K562 (cell line): ENCODE measurements at regions not wholly inside any gene's neighbourhood (a gene's known extent, or its start where the extent isn't known, plus 50 kb on each side); places are given as distances from the start of the nearest gene placed in this dataset.

ENCODE experiments used
- ATAC-seq: fragments of 200-7000 bp; cut with Tn5 transposase; 3 replicates; pipeline ENCODE4 v1.9.1; 2020; ENCODE audit warnings: moderate library complexity
- BruUV-seq: library from RNA; stranded (reverse); fragments of 400-500 nt; replicated peaks from 2 replicates; lab custom pipeline; 2021; lab: Mats Ljungman, UMichigan
- CTCF ChIA-PET: fragments of 300-600 bp; formaldehyde crosslinking; extraction: SDS; loops from one replicate; lab custom pipeline; 2021; ENCODE audit warnings: low intra/inter-chr PET ratio; lab: Yijun Ruan, JAX
- POLR2A ChIA-PET: fragments of 300-600, 350-650 bp; sonication (Branson Sonifier 250); formaldehyde crosslinking; extraction: SDS; loops from one replicate; lab custom pipeline; 2021; ENCODE audit warnings: antibody characterized with exemption, inconsistent platforms; lab: Yijun Ruan, JAX
- DNase-seq, 4 experiments: peaks; one replicate each; pipeline versions ENCODE4 v3.0.0 to v3.0.0-alpha.2; 2011 to 2018; ENCODE audit warnings: low spot score in 3 of 4, mixed read lengths in 3 of 4; ENCODE audit errors: extremely low read depth in 1 of 4
- FAIRE-seq: peaks from 2 replicates; lab custom pipeline; 2011; peaks lifted over from hg19 to GRCh38; lab: Jason Lieb, UNC
- H2AFZ ChIP-seq: 2 replicates; pipeline ENCODE4 v1.6.0; 2011; ENCODE audit warnings: low read depth, low read length, control low read depth, inconsistent platforms
- H3K27ac ChIP-seq: fragments of 200-600 bp; 3 replicates; pipeline ENCODE4 v1.8.0; 2011; ENCODE audit warnings: low read depth, mild to moderate bottlenecking, control low read depth, inconsistent platforms, low read length, moderate library complexity, mixed read lengths; ENCODE audit errors: extremely low read depth
- H3K27me3 ChIP-seq, 2 experiments: fragments of 300-600 bp in 1 of 2; 2 replicates in 1 of 2; 3 replicates in 1 of 2; pipeline versions ENCODE4 v1.6.0 to v1.8.0; 2011; ENCODE audit warnings: inconsistent platforms in 2 of 2, low read length in 2 of 2, mild to moderate bottlenecking in 1 of 2, mixed read lengths in 1 of 2, moderate library complexity in 1 of 2; ENCODE audit not compliant: control insufficient read depth in 2 of 2, insufficient read depth in 2 of 2
- H3K36me3 ChIP-seq: fragments of 300-600 bp; 3 replicates; pipeline ENCODE4 v1.8.0; 2011; ENCODE audit warnings: mild to moderate bottlenecking, low read length, inconsistent platforms; ENCODE audit not compliant: control insufficient read depth, insufficient read depth
- H3K4me1 ChIP-seq, 2 experiments: fragments of 200-600 bp in 1 of 2; replicated peaks in 1 of 2; 2 replicates in 1 of 2; 3 replicates in 1 of 2; pipeline versions ENCODE4 v1.5.1 to v1.8.0; 2011; ENCODE audit warnings: inconsistent platforms in 2 of 2, low read length in 2 of 2, mild to moderate bottlenecking in 1 of 2, mixed read lengths in 1 of 2, moderate library complexity in 1 of 2; ENCODE audit not compliant: control insufficient read depth in 2 of 2, insufficient read depth in 2 of 2
- H3K4me2 ChIP-seq: 2 replicates; pipeline ENCODE4 v1.6.1; 2011; ENCODE audit warnings: low read length, control low read depth, inconsistent platforms, mixed read lengths; ENCODE audit not compliant: insufficient read depth
- H3K4me3 ChIP-seq: fragments of 200-600 bp; sonication (generic), shearing (Covaris generic); 2 replicates; pipeline ENCODE4 v1.5.1; 2016; ENCODE audit warnings: control low read depth, inconsistent platforms
- H3K79me2 ChIP-seq: fragments of 200-600 bp; 3 replicates; pipeline ENCODE4 v1.8.0; 2011; ENCODE audit warnings: low read length, inconsistent platforms; ENCODE audit not compliant: control insufficient read depth, insufficient read depth
- H3K9ac ChIP-seq, 2 experiments: 2 replicates each; pipeline versions ENCODE4 v1.6.0 to v1.6.1; 2011; ENCODE audit warnings: low read depth in 2 of 2, low read length in 2 of 2, control low read depth in 1 of 2, inconsistent platforms in 1 of 2, mild to moderate bottlenecking in 1 of 2, mixed read lengths in 1 of 2; ENCODE audit not compliant: insufficient read depth in 1 of 2
- H3K9me1 ChIP-seq: one replicate; pipeline ENCODE4 v1.6.0; 2011; ENCODE audit warnings: inconsistent platforms, mild to moderate bottlenecking, low read length, moderate library complexity; ENCODE audit not compliant: control insufficient read depth, insufficient read depth
- H3K9me3 ChIP-seq: replicated peaks from 2 replicates; pipeline ENCODE4 v1.5.1; 2011; ENCODE audit warnings: low read depth, low read length, inconsistent platforms; ENCODE audit not compliant: control insufficient read depth, insufficient read depth
- H4K20me1 ChIP-seq: replicated peaks from 2 replicates; pipeline ENCODE4 v1.6.1; 2011; ENCODE audit warnings: low read length, inconsistent platforms, mixed read lengths; ENCODE audit not compliant: control insufficient read depth, insufficient read depth
- AFF1 ChIP-seq, 2 experiments: fragments of 450-650 bp; IDR thresholded peaks; 2 replicates each; pipeline ENCODE4 v1.6.1; 2018; ENCODE audit warnings: mild to moderate bottlenecking in 2 of 2, low read depth in 1 of 2; ENCODE audit not compliant: partially characterized antibody in 2 of 2
- ASH1L ChIP-seq: fragments of 450-650 bp; IDR thresholded peaks from 2 replicates; pipeline ENCODE4 v1.6.1; 2018; ENCODE audit warnings: borderline replicate concordance, mild to moderate bottlenecking, low read depth; ENCODE audit not compliant: partially characterized antibody
- EP300 ChIP-seq: IDR thresholded peaks from 2 replicates; pipeline ENCODE4 v1.6.1; 2012; ENCODE audit warnings: low read length, improper control_type of control experiment
- ERF ChIP-seq: fragments of 450-650 bp; formaldehyde crosslinking; IDR thresholded peaks from 2 replicates; pipeline ENCODE4 v1.4.0; 2020; ENCODE audit warnings: mild to moderate bottlenecking, mixed read lengths
- JUND ChIP-seq, 2 experiments: IDR thresholded peaks; 2 replicates in 1 of 2; 3 replicates in 1 of 2; pipeline ENCODE4 v1.6.1; 2011; ENCODE audit warnings: borderline replicate concordance in 2 of 2, low read depth in 2 of 2, low read length in 2 of 2, improper control_type of control experiment in 1 of 2, missing biosample characterization in 1 of 2, missing genetic modification characterization in 1 of 2, missing genetic modification reagents in 1 of 2
- MEF2D ChIP-seq: conservative IDR thresholded peaks from 2 replicates; pipeline ENCODE4 v1.6.1; 2016; ENCODE audit warnings: low read depth, missing genetic modification characterization, missing compliant biosample characterization
- PPARD ChIP-seq: fragments of 250-450 bp; sonication (Bioruptor Pico); IDR thresholded peaks from 2 replicates; pipeline ENCODE4 v1.8.0; 2022; ENCODE audit warnings: inconsistent platforms, mild to moderate bottlenecking, moderate library complexity
- TEAD1 ChIP-seq, 2 experiments: fragments of 450-650 bp in 1 of 2; sonication (generic) in 1 of 2; formaldehyde crosslinking; IDR thresholded peaks; 2 replicates each; pipeline versions ENCODE4 v1.4.0 to v1.8.0; 2020 to 2022; ENCODE audit warnings: mild to moderate bottlenecking in 2 of 2, missing genetic modification reagents in 1 of 2
- ZNF133 ChIP-seq: fragments of 250-450 bp; sonication (Bioruptor Pico); IDR thresholded peaks from 2 replicates; pipeline ENCODE4 v1.4.0; 2020; ENCODE audit warnings: mild to moderate bottlenecking
- ZNF408 ChIP-seq: fragments of 250-450 bp; sonication (Bioruptor Pico); IDR thresholded peaks from 2 replicates; pipeline ENCODE4 v1.4.0; 2020; ENCODE audit warnings: low read depth, mild to moderate bottlenecking, moderate library complexity
- WGBS: fragments of 100-300 bp; shearing (Covaris generic); methylation state at CpG from one replicate; pipeline ENCODE4 v1.1.6; 2016; ENCODE audit warnings: low coverage, mixed read lengths; ENCODE audit not compliant: insufficient coverage; ENCODE audit errors: missing lambda C conversion rate; 5-methylcytosine and 5-hydroxymethylcytosine counted together
- in situ Hi-C: fragments of 300-500 bp; cut with MboI; formaldehyde crosslinking; loops from 4 replicates; pipeline ENCODE4 v1.15.0; 2018; ENCODE audit warnings: inconsistent platforms, mixed read lengths
- intact Hi-C: fragments of 100-400 bp; cut with micrococcal nuclease; formaldehyde crosslinking; loops from 2 replicates; pipeline ENCODE4 v1.14.2; 2022
- TF ChIP-seq, protein P1 (sequence below): sonication (generic); formaldehyde crosslinking; IDR thresholded peaks from 2 replicates; pipeline ENCODE4 v1.8.1; 2022; ENCODE audit warnings: missing genetic modification reagents
- TF ChIP-seq, protein P2 (sequence below): fragments of 150-350 bp; IDR thresholded peaks from 2 replicates; pipeline ENCODE4 v1.6.1; 2014; ENCODE audit warnings: low read depth, mild to moderate bottlenecking, low read length, borderline replicate concordance

DNA sequence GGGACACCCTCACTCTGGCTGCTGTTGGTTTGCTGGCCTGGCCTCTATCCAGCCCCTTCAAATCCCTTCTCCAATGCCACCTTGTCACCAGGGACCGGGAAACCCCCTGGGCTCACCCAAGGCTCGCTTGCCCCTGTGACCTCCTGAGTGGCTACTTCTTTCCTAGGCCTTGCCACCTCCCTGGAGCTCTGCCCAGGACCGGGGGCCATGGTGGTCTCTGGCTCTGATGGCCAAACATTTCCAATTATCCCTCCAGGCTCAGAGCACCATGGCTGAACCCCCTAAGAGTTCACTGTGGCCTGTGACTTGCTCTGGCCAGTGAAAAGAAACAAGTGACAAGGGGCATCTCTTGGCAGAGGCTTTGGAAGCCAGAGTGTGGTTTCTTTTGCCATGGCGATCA, 237.6 kb downstream of the TFCP2L1 start:
- WGBS, result 0% methylated on average over 4 of the region's 4 CpGs
- TF ChIP-seq ERF (CRISPR knock-in tag), result no peak
- TF ChIP-seq MEF2D (tag), result no peak
- no peak for TF ChIP-seq EP300
- TF ChIP-seq AFF1 (IDR thresholded peaks at IDR 0.05; ENCODE audit: low read depth in 1 of 2, partially characterized antibody in 2 of 2), result no peak
- TF ChIP-seq JUND (IDR thresholded peaks at IDR 0.05; ENCODE audit: borderline replicate concordance, low read depth, low read length), result no peak
- no peak for TF ChIP-seq JUND (tag; IDR thresholded peaks at IDR 0.05; ENCODE audit: borderline replicate concordance, low read depth, low read length)
- TF ChIP-seq TEAD1 (CRISPR knock-in tag; IDR thresholded peaks at IDR 0.05), result no peak
- no peak for TF ChIP-seq ZNF133 (CRISPR knock-in tag)
- TF ChIP-seq, protein P1, sequence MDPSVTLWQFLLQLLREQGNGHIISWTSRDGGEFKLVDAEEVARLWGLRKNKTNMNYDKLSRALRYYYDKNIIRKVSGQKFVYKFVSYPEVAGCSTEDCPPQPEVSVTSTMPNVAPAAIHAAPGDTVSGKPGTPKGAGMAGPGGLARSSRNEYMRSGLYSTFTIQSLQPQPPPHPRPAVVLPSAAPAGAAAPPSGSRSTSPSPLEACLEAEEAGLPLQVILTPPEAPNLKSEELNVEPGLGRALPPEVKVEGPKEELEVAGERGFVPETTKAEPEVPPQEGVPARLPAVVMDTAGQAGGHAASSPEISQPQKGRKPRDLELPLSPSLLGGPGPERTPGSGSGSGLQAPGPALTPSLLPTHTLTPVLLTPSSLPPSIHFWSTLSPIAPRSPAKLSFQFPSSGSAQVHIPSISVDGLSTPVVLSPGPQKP, result no peak
- no peak for TF ChIP-seq ASH1L
- TF ChIP-seq, protein P2, sequence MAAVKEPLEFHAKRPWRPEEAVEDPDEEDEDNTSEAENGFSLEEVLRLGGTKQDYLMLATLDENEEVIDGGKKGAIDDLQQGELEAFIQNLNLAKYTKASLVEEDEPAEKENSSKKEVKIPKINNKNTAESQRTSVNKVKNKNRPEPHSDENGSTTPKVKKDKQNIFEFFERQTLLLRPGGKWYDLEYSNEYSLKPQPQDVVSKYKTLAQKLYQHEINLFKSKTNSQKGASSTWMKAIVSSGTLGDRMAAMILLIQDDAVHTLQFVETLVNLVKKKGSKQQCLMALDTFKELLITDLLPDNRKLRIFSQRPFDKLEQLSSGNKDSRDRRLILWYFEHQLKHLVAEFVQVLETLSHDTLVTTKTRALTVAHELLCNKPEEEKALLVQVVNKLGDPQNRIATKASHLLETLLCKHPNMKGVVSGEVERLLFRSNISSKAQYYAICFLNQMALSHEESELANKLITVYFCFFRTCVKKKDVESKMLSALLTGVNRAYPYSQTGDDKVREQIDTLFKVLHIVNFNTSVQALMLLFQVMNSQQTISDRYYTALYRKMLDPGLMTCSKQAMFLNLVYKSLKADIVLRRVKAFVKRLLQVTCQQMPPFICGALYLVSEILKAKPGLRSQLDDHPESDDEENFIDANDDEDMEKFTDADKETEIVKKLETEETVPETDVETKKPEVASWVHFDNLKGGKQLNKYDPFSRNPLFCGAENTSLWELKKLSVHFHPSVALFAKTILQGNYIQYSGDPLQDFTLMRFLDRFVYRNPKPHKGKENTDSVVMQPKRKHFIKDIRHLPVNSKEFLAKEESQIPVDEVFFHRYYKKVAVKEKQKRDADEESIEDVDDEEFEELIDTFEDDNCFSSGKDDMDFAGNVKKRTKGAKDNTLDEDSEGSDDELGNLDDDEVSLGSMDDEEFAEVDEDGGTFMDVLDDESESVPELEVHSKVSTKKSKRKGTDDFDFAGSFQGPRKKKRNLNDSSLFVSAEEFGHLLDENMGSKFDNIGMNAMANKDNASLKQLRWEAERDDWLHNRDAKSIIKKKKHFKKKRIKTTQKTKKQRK, result no peak
- no peak for TF ChIP-seq PPARD (CRISPR knock-in tag)
- TF ChIP-seq ZNF408 (CRISPR knock-in tag), result no peak
- no peak overlapping the region for H3K27ac ChIP-seq
- ATAC-seq (no peak), DNase-seq (no peak), FAIRE-seq (no peak)
- no peaks in the 10 kb centered on the region for H3K9me1 ChIP-seq
- H4K20me1 ChIP-seq, result no peaks in the 10 kb centered on the region
- no peak overlapping the region for H2AFZ ChIP-seq
- H3K4me1 ChIP-seq, result no peaks in the 10 kb centered on the region
- H3K4me3 ChIP-seq, result no peak overlapping the region
- POLR2A ChIA-PET, result no interaction called here
- H3K9ac ChIP-seq, result no peak overlapping the region
- no peaks in the 10 kb centered on the region for H3K79me2 ChIP-seq
- CTCF ChIA-PET, result no interaction called here
- peaks cover 0 to 19% of the 10 kb centered on the region in 2 experiments; a peak in 2 of 5 replicates for H3K27me3 ChIP-seq
- no TSS peak for BruUV-seq
- intact Hi-C loops (no loop called here), in situ Hi-C loops (no loop called here)
- no peaks in the 10 kb centered on the region for H3K36me3 ChIP-seq
- H3K4me2 ChIP-seq, result no peak overlapping the region
- H3K9me3 ChIP-seq, result no peaks in the 10 kb centered on the region
